HG03442 (cell line): ENCODE measurements at regions not wholly inside any gene's neighbourhood (a gene's known extent, or its start where the extent isn't known, plus 50 kb on each side); places are given as distances from the start of the nearest gene placed in this dataset.

Experiments used
- ATAC-seq: cut with Tn5 transposase; IDR thresholded peaks from one replicate; pipeline ENCODE4 v1.9.1; 2021; ENCODE audit warnings: mild to moderate bottlenecking, moderate library complexity; ENCODE audit not compliant: unreplicated experiment

GRCh38 chr9:26742828-26743476, 149.7 kb downstream of the CAAP1 start:
- no peak for ATAC-seq

GRCh38 chr9:26735160-26735559, 157.4 kb downstream of the CAAP1 start:
- peak; percentile 47 for ATAC-seq

DNA sequence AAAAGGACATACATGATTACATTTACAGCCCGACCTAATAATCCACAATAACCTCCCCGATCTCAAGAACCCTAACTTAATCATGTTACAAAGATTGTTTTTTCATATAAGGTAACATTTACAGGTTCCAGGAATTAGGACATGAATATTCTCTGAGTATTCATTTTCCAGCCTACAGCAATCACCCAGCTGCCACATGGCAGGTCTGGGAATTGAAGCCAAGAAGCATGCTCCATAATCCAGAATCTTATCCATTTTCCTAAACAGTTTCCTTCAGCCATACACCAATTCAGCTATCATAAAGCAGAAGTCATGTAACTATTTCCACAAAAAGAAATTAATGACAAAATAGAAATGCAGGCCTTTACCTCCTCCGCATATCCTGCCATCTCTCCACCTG, 163.4 kb downstream of the CAAP1 start:
- no peak for ATAC-seq

GRCh38 chr9:26727471-26727870, 165.1 kb downstream of the CAAP1 start:
- ATAC-seq = peak; percentile 86

DNA sequence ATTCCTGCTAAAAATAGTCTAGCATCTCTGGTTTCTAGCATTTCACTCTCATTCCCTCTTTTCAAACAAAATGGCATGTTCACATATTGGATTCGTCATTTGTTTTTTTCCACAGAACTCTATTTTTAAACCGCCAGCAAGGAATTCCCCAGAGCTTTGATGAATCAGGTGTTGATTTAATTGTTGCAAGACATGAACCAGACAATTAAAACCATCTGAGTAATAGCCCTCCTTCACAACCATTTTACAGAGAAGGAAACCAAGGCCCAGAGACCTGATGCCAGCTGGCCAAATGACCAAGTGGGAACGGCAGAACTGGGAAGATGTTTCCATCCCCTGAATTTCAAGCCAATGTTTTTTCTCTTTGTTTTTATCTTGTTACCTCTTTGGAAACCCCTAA, 167.0 kb downstream of the CAAP1 start:
- ATAC-seq = no peak

GRCh38 chr9:26723486-26723885, 169.1 kb downstream of the CAAP1 start:
- ATAC-seq = peak; percentile 61

- ATAC-seq = no peak
These were observed 169.8 kb downstream of the CAAP1 start for GRCh38 chr9:26722755-26723154.

DNA sequence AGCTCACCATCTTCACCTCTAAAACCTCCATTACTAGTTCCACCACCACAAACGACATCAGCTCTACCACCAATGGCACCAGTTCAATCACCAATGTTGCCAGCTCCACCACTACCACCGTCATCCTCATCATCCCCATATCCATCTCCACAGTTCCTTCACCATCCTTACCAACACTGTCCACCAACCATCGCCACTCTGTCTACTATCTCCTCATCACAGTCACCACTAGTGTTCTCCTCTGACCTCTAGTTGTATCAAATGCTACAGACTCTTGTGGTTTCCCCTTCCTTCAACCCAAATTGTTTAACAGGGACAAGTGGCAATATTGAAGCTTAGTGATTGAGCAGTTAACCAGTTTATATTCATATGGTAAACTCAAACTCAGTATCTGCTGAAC, 182.6 kb downstream of the CAAP1 start:
- no peak for ATAC-seq

- no peak for ATAC-seq
These were observed 186.4 kb downstream of the CAAP1 start for GRCh38 chr9:26706223-26706622.

DNA sequence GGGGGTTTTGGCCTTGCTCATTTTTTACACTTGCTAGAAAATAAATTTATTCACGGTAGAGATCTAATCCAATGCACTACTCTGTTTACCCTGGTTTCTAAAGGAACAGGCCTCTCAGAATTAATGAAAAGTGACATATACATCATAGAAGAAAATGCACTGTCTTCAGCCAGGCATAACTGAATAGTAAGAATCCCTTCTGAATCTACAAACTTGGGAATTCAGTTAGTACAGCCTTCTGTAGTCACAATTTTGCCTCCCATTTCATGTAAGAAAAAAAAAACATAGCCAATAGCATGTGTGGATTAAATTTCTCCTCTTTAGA, 197.3 kb downstream of the CAAP1 start:
- no peak for ATAC-seq

GRCh38 chr9:26694381-26695297, 198.0 kb downstream of the CAAP1 start:
- no peak for ATAC-seq

GRCh38 chr9:26689041-26689440, 203.6 kb downstream of the CAAP1 start:
- no peak for ATAC-seq

DNA sequence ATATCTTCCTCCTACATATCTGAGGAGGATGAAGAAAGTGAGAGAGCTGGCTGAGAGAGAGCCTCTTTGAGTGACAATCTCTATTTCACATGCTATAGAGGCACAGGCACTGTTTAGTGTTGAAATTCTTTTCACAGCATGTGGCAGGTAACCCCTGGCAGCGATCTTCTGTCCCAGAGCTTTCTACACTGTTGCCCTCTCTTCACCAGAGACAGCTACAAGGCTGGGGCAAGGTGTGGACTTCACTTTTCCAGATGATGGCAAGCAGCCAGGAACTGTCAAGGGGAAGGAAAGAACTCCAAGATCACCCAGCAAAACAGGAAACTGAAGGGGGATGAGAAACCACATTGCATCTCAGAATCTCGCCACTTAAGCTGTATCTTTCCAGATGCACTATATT, 205.2 kb downstream of the CAAP1 start:
- no peak for ATAC-seq

DNA sequence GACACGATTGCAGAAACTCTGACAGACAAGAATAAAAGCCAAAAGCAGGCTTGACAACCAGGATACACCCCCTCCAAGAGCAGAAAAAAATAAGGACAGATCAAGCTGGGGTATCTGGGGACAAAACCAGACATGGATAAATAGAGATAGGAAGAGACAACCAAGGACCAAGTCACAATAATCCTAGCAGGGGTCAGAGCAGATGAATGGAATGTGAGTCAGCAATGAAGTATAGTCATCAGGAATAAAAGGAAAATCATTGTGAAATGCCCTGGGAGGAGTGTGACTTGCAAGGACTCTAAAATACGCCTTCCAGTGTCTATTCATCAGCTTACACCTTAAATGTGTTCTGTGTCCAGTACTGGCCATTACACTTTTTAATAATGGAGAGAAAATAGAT, 206.8 kb downstream of the CAAP1 start:
- ATAC-seq = no peak

DNA sequence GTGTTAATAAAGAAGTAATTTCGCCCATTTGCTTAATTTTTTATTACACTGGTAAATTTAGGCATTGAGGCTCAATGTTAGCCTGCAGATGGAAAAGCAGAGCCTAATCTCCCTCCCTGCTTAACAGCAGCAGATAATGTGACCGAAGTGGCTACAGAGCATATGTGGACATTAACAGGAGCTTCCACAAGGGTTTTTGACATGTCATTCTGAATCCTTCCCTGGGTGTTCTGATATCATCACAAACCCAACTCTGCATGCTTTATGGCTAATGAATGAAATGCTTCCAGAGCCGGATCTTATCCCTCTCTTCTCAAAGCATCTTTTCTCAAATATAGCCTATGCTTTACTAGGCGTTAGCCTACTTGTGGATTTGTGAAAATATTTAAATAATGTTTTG, 208.6 kb downstream of the CAAP1 start:
- no peak for ATAC-seq

- no peak for ATAC-seq
These were observed 209.7 kb downstream of the CAAP1 start for GRCh38 chr9:26682796-26683496.

GRCh38 chr9:26682041-26682440, 210.6 kb downstream of the CAAP1 start:
- no peak for ATAC-seq

GRCh38 chr9:26677965-26678706, 214.5 kb downstream of the CAAP1 start:
- no peak for ATAC-seq

- no peak for ATAC-seq
These were observed 217.6 kb downstream of the CAAP1 start for GRCh38 chr9:26675035-26675434.

DNA sequence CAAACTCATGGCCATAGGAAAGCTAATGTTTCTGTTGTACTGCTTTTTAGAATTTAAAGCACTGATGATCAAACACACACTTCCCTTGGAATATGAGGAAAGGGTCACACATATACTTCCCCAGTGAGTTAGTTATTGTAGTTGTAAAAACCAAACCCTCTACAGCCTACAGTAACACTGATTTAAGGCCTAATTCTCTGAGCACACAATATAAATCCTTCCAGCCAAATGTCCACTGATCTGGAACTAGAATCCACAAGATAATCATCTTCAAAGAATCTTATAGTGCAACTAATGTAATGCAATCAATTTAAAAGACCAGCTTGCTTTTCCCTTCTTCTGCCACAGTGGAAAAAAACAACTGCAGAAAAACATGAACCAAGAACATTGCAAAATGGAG, 219.3 kb downstream of the CAAP1 start:
- no peak for ATAC-seq
